H1 (cell line): ENCODE measurements at regions not wholly inside any gene's neighbourhood (a gene's known extent, or its start where the extent isn't known, plus 50 kb on each side); places are given as distances from the start of the nearest gene placed in this dataset.

Experiments used
- CTCF ChIA-PET: fragments of 300-600 bp; sonication (Branson Sonifier 250); formaldehyde crosslinking; loops from one replicate; lab custom pipeline; 2021; ENCODE audit not compliant: partially characterized antibody; lab: Charles Lee
- POLR2A ChIA-PET: fragments of 300-600 bp; sonication (Branson Sonifier 250); formaldehyde crosslinking; loops from one replicate; lab custom pipeline; 2021; ENCODE audit warnings: inconsistent platforms; ENCODE audit not compliant: partially characterized antibody; lab: Charles Lee
- DNase-seq, 2 experiments: peaks; one replicate each; pipeline versions ENCODE4 v3.0.0 to v3.0.0-alpha.2; 2010 to 2022; ENCODE audit warnings: low spot score in 2 of 2, low read depth in 1 of 2, mixed read lengths in 1 of 2
- FAIRE-seq: peaks from 2 replicates; lab custom pipeline; 2011; peaks lifted over from hg19 to GRCh38; lab: Jason Lieb, UNC
- H2AFZ ChIP-seq: 2 replicates; pipeline ENCODE4 v1.8.1; 2012; ENCODE audit warnings: low read length, inconsistent platforms
- H2AK5ac ChIP-seq: 2 replicates; pipeline ENCODE4 v1.6.1; 2013; ENCODE audit warnings: low read depth, low read length
- H2BK120ac ChIP-seq: replicated peaks from 2 replicates; pipeline ENCODE3; 2013; ENCODE audit warnings: low read depth, low read length, inconsistent platforms
- H2BK12ac ChIP-seq: 2 replicates; pipeline ENCODE4 v1.6.1; 2013; ENCODE audit warnings: low read depth, low read length
- H2BK15ac ChIP-seq: 2 replicates; pipeline ENCODE4 v1.6.1; 2013; ENCODE audit warnings: low read length
- H2BK20ac ChIP-seq: 2 replicates; pipeline ENCODE4 v1.6.1; 2013; ENCODE audit warnings: low read length
- H2BK5ac ChIP-seq: 2 replicates; pipeline ENCODE4 v1.6.1; 2013; ENCODE audit warnings: low read depth, low read length
- H3K14ac ChIP-seq: 2 replicates; pipeline ENCODE4 v1.6.1; 2013; ENCODE audit warnings: inconsistent platforms; ENCODE audit not compliant: insufficient read length
- H3K18ac ChIP-seq: 2 replicates; pipeline ENCODE4 v1.6.1; 2013; ENCODE audit warnings: low read length; ENCODE audit errors: extremely low read depth
- H3K23ac ChIP-seq: 2 replicates; pipeline ENCODE4 v1.6.1; 2013; ENCODE audit warnings: inconsistent platforms; ENCODE audit not compliant: insufficient read length
- H3K23me2 ChIP-seq: 2 replicates; pipeline ENCODE4 v1.6.1; 2013; ENCODE audit warnings: low read depth, low read length
- H3K27ac ChIP-seq: 2 replicates; pipeline ENCODE4 v1.6.1; 2011; ENCODE audit warnings: low read depth, low read length, inconsistent platforms
- H3K27me3 ChIP-seq, 4 experiments: replicated peaks in 1 of 4; 1 replicate in 1 of 4; 2 replicates in 3 of 4; pipeline versions ENCODE4 v1.6.1 to v1.8.1; 2011 to 2013; ENCODE audit warnings: low read length in 3 of 4, mild to moderate bottlenecking in 3 of 4, inconsistent platforms in 2 of 4, mixed read lengths in 2 of 4, moderate library complexity in 1 of 4; ENCODE audit not compliant: control insufficient read depth in 3 of 4, insufficient read depth in 3 of 4; ENCODE audit errors: extremely low read depth in 1 of 4
- H3K36me3 ChIP-seq, 4 experiments: 2 replicates each; pipeline versions ENCODE4 v1.6.1 to v1.8.1; 2011 to 2013; ENCODE audit warnings: mild to moderate bottlenecking in 4 of 4, low read length in 3 of 4, moderate library complexity in 2 of 4, control low read depth in 1 of 4, inconsistent platforms in 1 of 4; ENCODE audit not compliant: insufficient read depth in 4 of 4, control insufficient read depth in 2 of 4
- H3K4ac ChIP-seq: replicated peaks from 2 replicates; pipeline ENCODE3; 2013; ENCODE audit warnings: low read length, low read depth, mixed read lengths, inconsistent platforms; ENCODE audit not compliant: insufficient read length
- H3K4me1 ChIP-seq, 4 experiments: replicated peaks in 1 of 4; 1 replicate in 1 of 4; 2 replicates in 3 of 4; pipeline versions ENCODE4 v1.6.1 to v1.8.1; 2011 to 2013; ENCODE audit warnings: low read length in 3 of 4, inconsistent platforms in 2 of 4, mixed read lengths in 1 of 4; ENCODE audit not compliant: insufficient read depth in 4 of 4, control insufficient read depth in 3 of 4
- H3K4me2 ChIP-seq, 2 experiments: 2 replicates each; pipeline versions ENCODE4 v1.6.1 to v1.8.1; 2011 to 2013; ENCODE audit warnings: low read depth in 2 of 2, low read length in 2 of 2, control low read depth in 1 of 2, inconsistent platforms in 1 of 2, mild to moderate bottlenecking in 1 of 2; ENCODE audit not compliant: insufficient read depth in 1 of 2
- H3K4me3 ChIP-seq, 4 experiments: fragments of 200-600, 300-600 bp in 1 of 4; sonication (generic), shearing (Covaris generic), sonication (Bioruptor Twin) in 1 of 4; 2 replicates each; pipeline versions ENCODE4 v1.5.1 to v1.8.1; 2011 to 2016; ENCODE audit warnings: low read length in 4 of 4, low read depth in 3 of 4, control low read depth in 2 of 4, inconsistent platforms in 2 of 4, mild to moderate bottlenecking in 2 of 4, mixed read lengths in 1 of 4, moderate library complexity in 1 of 4; ENCODE audit not compliant: insufficient read depth in 2 of 4; ENCODE audit errors: extremely low read depth in 1 of 4
- H3K56ac ChIP-seq: replicated peaks from 2 replicates; pipeline ENCODE3; 2013; ENCODE audit warnings: low read depth, mild to moderate bottlenecking, mixed read lengths, low read length, inconsistent platforms; ENCODE audit not compliant: insufficient read length
- H3K79me1 ChIP-seq: 2 replicates; pipeline ENCODE4 v1.6.1; 2013; ENCODE audit warnings: low read depth, low read length, control low read depth
- H3K79me2 ChIP-seq, 2 experiments: 2 replicates each; pipeline versions ENCODE4 v1.6.1 to v1.8.1; 2012 to 2013; ENCODE audit warnings: low read length in 2 of 2, mild to moderate bottlenecking in 2 of 2, inconsistent platforms in 1 of 2; ENCODE audit not compliant: insufficient read depth in 2 of 2, control insufficient read depth in 1 of 2
- H3K9ac ChIP-seq, 4 experiments: replicated peaks in 1 of 4; 1 replicate in 1 of 4; 2 replicates in 3 of 4; pipeline versions ENCODE4 v1.6.1 to v1.8.1; 2011 to 2013; ENCODE audit warnings: low read depth in 3 of 4, low read length in 3 of 4, control low read depth in 2 of 4, mild to moderate bottlenecking in 2 of 4, moderate library complexity in 2 of 4, inconsistent platforms in 1 of 4; ENCODE audit errors: extremely low read depth in 1 of 4
- H3K9me3 ChIP-seq, 2 experiments: 2 replicates each; pipeline versions ENCODE4 v1.6.1 to v1.8.1; 2012 to 2013; ENCODE audit warnings: mild to moderate bottlenecking in 2 of 2, moderate library complexity in 2 of 2, control low read depth in 1 of 2, inconsistent platforms in 1 of 2, low read depth in 1 of 2, low read length in 1 of 2, mixed read lengths in 1 of 2; ENCODE audit not compliant: insufficient read depth in 2 of 2
- H4K20me1 ChIP-seq, 2 experiments: replicated peaks in 1 of 2; 2 replicates each; pipeline versions ENCODE3 to v1.8.1; 2011 to 2013; ENCODE audit warnings: inconsistent platforms in 2 of 2, low read length in 2 of 2, mild to moderate bottlenecking in 1 of 2; ENCODE audit not compliant: insufficient read depth in 2 of 2, control insufficient read depth in 1 of 2
- H4K5ac ChIP-seq: 2 replicates; pipeline ENCODE4 v1.6.1; 2013; ENCODE audit warnings: low read length, low read depth, mixed read lengths, inconsistent platforms; ENCODE audit not compliant: insufficient read length
- H4K8ac ChIP-seq: 2 replicates; pipeline ENCODE4 v1.8.0; 2013; ENCODE audit warnings: mild to moderate bottlenecking, moderate library complexity, low read length, inconsistent platforms; ENCODE audit not compliant: insufficient read depth; ENCODE audit errors: extremely low read depth
- H4K91ac ChIP-seq: replicated peaks from 2 replicates; pipeline ENCODE3; 2013; ENCODE audit warnings: low read length, mixed read lengths, inconsistent platforms; ENCODE audit not compliant: insufficient read length
- ASH2L ChIP-seq: fragments of 200-600, 300-600 bp; sonication (generic); IDR thresholded peaks from one replicate; pipeline ENCODE4 v1.7.1; 2017; ENCODE audit warnings: low read length
- CEBPB ChIP-seq: IDR thresholded peaks from 2 replicates; pipeline ENCODE4 v1.6.1; 2012; ENCODE audit warnings: low read depth, low read length
- CHD2 ChIP-seq: IDR thresholded peaks from 2 replicates; pipeline ENCODE4 v1.6.1; 2012; ENCODE audit warnings: low read length, improper control_type of control experiment
- EGR1 ChIP-seq: IDR thresholded peaks from 2 replicates; pipeline ENCODE4 v1.6.1; 2011; ENCODE audit warnings: low read depth, low read length, borderline replicate concordance
- EP300 ChIP-seq, 2 experiments: IDR thresholded peaks; 1 replicate in 1 of 2; 2 replicates in 1 of 2; pipeline ENCODE4 v1.6.1; 2011 to 2012; ENCODE audit warnings: low read depth in 2 of 2, low read length in 2 of 2, mild to moderate bottlenecking in 2 of 2, borderline replicate concordance in 1 of 2, inconsistent platforms in 1 of 2, moderate library complexity in 1 of 2
- EZH2 ChIP-seq: fragments of 200-600 bp; sonication (generic); IDR thresholded peaks from 2 replicates; pipeline ENCODE4 v1.7.1; 2012; ENCODE audit warnings: low read depth, mild to moderate bottlenecking, moderate library complexity, low read length, inconsistent platforms; ENCODE audit not compliant: severe bottlenecking
- FOSL1 ChIP-seq: IDR thresholded peaks from 2 replicates; pipeline ENCODE4 v1.6.1; 2011; ENCODE audit warnings: mild to moderate bottlenecking, low read depth, low read length, moderate library complexity; ENCODE audit not compliant: insufficient read depth
- GTF2F1 ChIP-seq: IDR thresholded peaks from 2 replicates; pipeline ENCODE4 v1.6.1; 2012; ENCODE audit warnings: low read depth, low read length, improper control_type of control experiment, borderline replicate concordance
- SAP30 ChIP-seq: fragments of 300-600 bp; sonication (generic); IDR thresholded peaks from 2 replicates; pipeline ENCODE4 v1.7.1; 2012; ENCODE audit warnings: low read length, moderate library complexity, mild to moderate bottlenecking, inconsistent platforms; ENCODE audit not compliant: insufficient read depth, insufficient replicate concordance
- SIX5 ChIP-seq: IDR thresholded peaks from 2 replicates; pipeline ENCODE4 v1.6.1; 2011; ENCODE audit warnings: mild to moderate bottlenecking, low read depth, low read length
- TAF1 ChIP-seq: IDR thresholded peaks from 2 replicates; pipeline ENCODE4 v1.6.1; 2011; ENCODE audit warnings: mild to moderate bottlenecking, low read depth, low read length
- TBP ChIP-seq: IDR thresholded peaks from 2 replicates; pipeline ENCODE4 v1.6.1; 2011; ENCODE audit warnings: low read depth, low read length, improper control_type of control experiment
- YY1 ChIP-seq: IDR thresholded peaks from 2 replicates; pipeline ENCODE4 v1.6.1; 2011; ENCODE audit warnings: low read depth, mild to moderate bottlenecking, low read length
- WGBS, 2 experiments: shearing (Covaris generic) in 1 of 2; methylation state at CpG; one replicate each; pipeline versions ENCODE4 v1.1.6 to v1.1.7; 2013 to 2015; ENCODE audit warnings: low lambda C conversion rate in 2 of 2, mixed read lengths in 2 of 2, inconsistent platforms in 1 of 2, low coverage in 1 of 2, missing lambda C conversion rate in 1 of 2; ENCODE audit not compliant: insufficient replicate concordance in 2 of 2, insufficient coverage in 1 of 2, insufficient read length in 1 of 2; ENCODE audit errors: extremely low coverage in 1 of 2, missing lambda C conversion rate in 1 of 2; 5-methylcytosine and 5-hydroxymethylcytosine counted together
- TF ChIP-seq, protein P1 (sequence below): IDR thresholded peaks from 2 replicates; pipeline ENCODE4 v1.6.1; 2011; ENCODE audit warnings: low read length, improper control_type of control experiment

DNA sequence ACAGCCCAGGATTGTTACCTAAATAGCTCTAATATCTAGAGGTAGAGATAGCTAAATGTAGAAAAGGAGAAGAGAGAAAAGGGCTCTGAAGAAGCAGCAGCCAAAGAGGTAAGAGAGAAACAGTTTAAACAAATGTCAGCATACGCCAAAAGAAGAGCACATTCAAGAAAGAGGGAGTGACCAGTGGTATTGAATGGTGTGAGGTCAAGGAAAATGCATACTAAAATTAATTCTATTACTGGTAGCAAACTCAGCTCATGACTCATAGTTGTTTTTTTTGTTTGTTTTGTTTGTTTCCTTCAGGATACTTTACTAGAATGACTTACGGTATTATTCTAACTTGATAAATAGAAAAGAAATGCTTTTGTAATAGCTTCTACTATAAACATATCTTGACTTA is 86.5 kb upstream of the FXR1 start:
- 94% methylated on average over 2 of the region's 2 CpGs; no CpG with 5 or more reads in 1 of the 2 experiments for WGBS, 2 experiments
- H3K27ac ChIP-seq, result no peak overlapping the region
- no peak overlapping the region for H3K4ac ChIP-seq
- TF ChIP-seq YY1, result no peak
- TF ChIP-seq EZH2, result no peak
- TF ChIP-seq SIX5, result no peak
- TF ChIP-seq CHD2, result no peak
- no peak for TF ChIP-seq FOSL1
- no peak for TF ChIP-seq TAF1
- no peak for TF ChIP-seq SAP30
- TF ChIP-seq GTF2F1, result no peak
- TF ChIP-seq TBP, result no peak
- TF ChIP-seq EP300 (IDR thresholded peaks at IDR 0.05; ENCODE audit: borderline replicate concordance in 1 of 2, low read depth in 2 of 2, low read length in 2 of 2), result no peak
- TF ChIP-seq ASH2L, result no peak
- no peak for TF ChIP-seq CEBPB
- TF ChIP-seq EGR1, result no peak
- TF ChIP-seq, protein P1, sequence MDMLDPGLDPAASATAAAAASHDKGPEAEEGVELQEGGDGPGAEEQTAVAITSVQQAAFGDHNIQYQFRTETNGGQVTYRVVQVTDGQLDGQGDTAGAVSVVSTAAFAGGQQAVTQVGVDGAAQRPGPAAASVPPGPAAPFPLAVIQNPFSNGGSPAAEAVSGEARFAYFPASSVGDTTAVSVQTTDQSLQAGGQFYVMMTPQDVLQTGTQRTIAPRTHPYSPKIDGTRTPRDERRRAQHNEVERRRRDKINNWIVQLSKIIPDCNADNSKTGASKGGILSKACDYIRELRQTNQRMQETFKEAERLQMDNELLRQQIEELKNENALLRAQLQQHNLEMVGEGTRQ, result no peak

More for the DNA sequence above, 86.5 kb upstream of the FXR1 start:
- 0 out of 2 replicates have a peak overlapping the region, but pooled peaks have one; percentile 44 for H2AFZ ChIP-seq
- H3K4me3 ChIP-seq, result no peak overlapping the region
- H2AK5ac ChIP-seq, result no peak overlapping the region
- H2BK5ac ChIP-seq, result no peak overlapping the region
- no peaks in the 10 kb centered on the region for H3K79me1 ChIP-seq
- ChIA-PET POLR2A (no interaction called here), CTCF (interaction anchor here (1.4 to 1.6 kb wide), 2 partner anchors 13 to 30 kb away, joined by 3 to 4 read pairs; no protein-coding TSS in a partner anchor)
- no peaks in the 10 kb centered on the region for H3K23me2 ChIP-seq
- FAIRE-seq (no peak), DNase-seq (no peak)
- H3K27me3 ChIP-seq, result no peaks in the 10 kb centered on the region
- no peak overlapping the region for H2BK12ac ChIP-seq
- H3K9me3 ChIP-seq, result no peaks in the 10 kb centered on the region
- no peak overlapping the region for H3K56ac ChIP-seq
- no peaks in the 10 kb centered on the region for H3K79me2 ChIP-seq
- no peaks in the 10 kb centered on the region for H3K36me3 ChIP-seq
- H3K23ac ChIP-seq, result no peak overlapping the region
- no peak overlapping the region for H2BK20ac ChIP-seq
- no peaks in the 10 kb centered on the region for H4K20me1 ChIP-seq
- H4K91ac ChIP-seq, result no peak overlapping the region
- no peak overlapping the region for H3K9ac ChIP-seq
- H4K5ac ChIP-seq, result no peak overlapping the region
- no peak overlapping the region for H3K4me2 ChIP-seq
- H3K18ac ChIP-seq, result no peak overlapping the region
- H4K8ac ChIP-seq, result no peak overlapping the region
- no peak overlapping the region for H3K14ac ChIP-seq
- no peak overlapping the region for H2BK120ac ChIP-seq
- no peaks in the 10 kb centered on the region for H3K4me1 ChIP-seq
- no peak overlapping the region for H2BK15ac ChIP-seq
